Fibroblast of gingiva (primary cell): ENCODE measurements at regions not wholly inside any gene's neighbourhood (a gene's known extent, or its start where the extent isn't known, plus 50 kb on each side); places are given as distances from the start of the nearest gene placed in this dataset.
A peak's percentile ranks its signal among the peaks of the same experiment; 100 is the strongest.
"Not testable (repeated sequence)": the region's sequence is repeated elsewhere in the genome, so short reads cannot be mapped to it uniquely, and the experiment has no call there.

ENCODE experiments used
- DNase-seq: peaks from one replicate; pipeline ENCODE4 v3.0.0-alpha.2; 2011; ENCODE audit warnings: low read depth

- no peak for DNase-seq
These were observed 140.6 kb upstream of the PELI2 start for GRCh38 chr14:55977392-55978150.

- no peak for DNase-seq
These were observed 139.1 kb upstream of the PELI2 start for GRCh38 chr14:55979096-55979495.

- DNase-seq = no peak
These were observed 138.4 kb upstream of the PELI2 start for GRCh38 chr14:55979781-55980180.

- DNase-seq = no peak
These were observed 137.2 kb upstream of the PELI2 start for GRCh38 chr14:55980970-55981369.

GRCh38 chr14:55986069-55986468, 132.1 kb upstream of the PELI2 start:
- DNase-seq = no peak

GRCh38 chr14:56000846-56001245, 117.4 kb upstream of the PELI2 start:
- no peak for DNase-seq

GRCh38 chr14:56002342-56002741, 115.9 kb upstream of the PELI2 start:
- peak; percentile 51 for DNase-seq

GRCh38 chr14:56002876-56003625, 115.2 kb upstream of the PELI2 start:
- DNase-seq = no peak

- no peak for DNase-seq
These were observed 113.9 kb upstream of the PELI2 start for GRCh38 chr14:56004323-56004722.

- peak; percentile 63 for DNase-seq
These were observed 113.4 kb upstream of the PELI2 start for GRCh38 chr14:56004786-56005185.

GRCh38 chr14:56005191-56006053, 112.8 kb upstream of the PELI2 start:
- peak; percentile 83 for DNase-seq

GRCh38 chr14:56007491-56007890, 110.7 kb upstream of the PELI2 start:
- not testable (repeated sequence) for DNase-seq

- no peak for DNase-seq
These were observed 110.1 kb upstream of the PELI2 start for GRCh38 chr14:56008150-56008549.

- not testable (repeated sequence) for DNase-seq
These were observed 109.5 kb upstream of the PELI2 start for GRCh38 chr14:56008661-56009060.

- DNase-seq = no peak
These were observed 94.5 kb upstream of the PELI2 start for GRCh38 chr14:56023661-56024081.

- no peak for DNase-seq
These were observed 93.0 kb upstream of the PELI2 start for GRCh38 chr14:56025191-56025590.

- no peak for DNase-seq
These were observed 91.7 kb upstream of the PELI2 start for GRCh38 chr14:56026506-56026905.

- DNase-seq = no peak
These were observed 90.8 kb upstream of the PELI2 start for GRCh38 chr14:56027421-56027820.

GRCh38 chr14:56027916-56028712, 90.1 kb upstream of the PELI2 start:
- DNase-seq = no peak

- no peak for DNase-seq
These were observed 81.9 kb upstream of the PELI2 start for GRCh38 chr14:56036353-56036752.

GRCh38 chr14:56040121-56040520, 78.1 kb upstream of the PELI2 start:
- DNase-seq = no peak

- no peak for DNase-seq
These were observed 74.0 kb upstream of the PELI2 start for GRCh38 chr14:56044196-56044595.
